ENCODE measurements at regions not wholly inside any gene's neighbourhood (a gene's known extent, or its start where the extent isn't known, plus 50 kb on each side); places are given as distances from the start of the nearest gene placed in this dataset.

- DNase-seq (ENCODE audit: extremely low read depth, insufficient read length) = no peak
- H3K4me3 ChIP-seq (replicated peaks; ENCODE audit: low read depth, low read length) = no peak overlapping the region
- no peak for TF ChIP-seq CTCF (IDR thresholded peaks at IDR 0.05; ENCODE audit: insufficient read depth, low read length, poor library complexity, severe bottlenecking)
- H3K36me3 ChIP-seq (ENCODE audit: control insufficient read depth, insufficient read depth, low read length) = no peaks in the 10 kb centered on the region
- no peaks in the 10 kb centered on the region for H3K27me3 ChIP-seq (replicated peaks; ENCODE audit: control insufficient read depth, insufficient read depth, low read length)
Observed at GRCh38 chr4:177222781-177223180, 86.9 kb upstream of the NEIL3 start.

GRCh38 chr4:177225605-177226004 lies 84.1 kb upstream of the NEIL3 start:
- TF ChIP-seq CTCF (IDR thresholded peaks at IDR 0.05; ENCODE audit: insufficient read depth, low read length, poor library complexity, severe bottlenecking) = no peak
- H3K27me3 ChIP-seq (replicated peaks; ENCODE audit: control insufficient read depth, insufficient read depth, low read length) = no peaks in the 10 kb centered on the region
- DNase-seq (ENCODE audit: extremely low read depth, insufficient read length) = no peak
- H3K36me3 ChIP-seq (ENCODE audit: control insufficient read depth, insufficient read depth, low read length) = no peaks in the 10 kb centered on the region
- no peak overlapping the region for H3K4me3 ChIP-seq (replicated peaks; ENCODE audit: low read depth, low read length)

GRCh38 chr4:177227636-177228035 lies 82.0 kb upstream of the NEIL3 start:
- no peaks in the 10 kb centered on the region for H3K36me3 ChIP-seq (ENCODE audit: control insufficient read depth, insufficient read depth, low read length)
- H3K27me3 ChIP-seq (replicated peaks; ENCODE audit: control insufficient read depth, insufficient read depth, low read length) = no peaks in the 10 kb centered on the region
- no peak overlapping the region for H3K4me3 ChIP-seq (replicated peaks; ENCODE audit: low read depth, low read length)
- no peak for TF ChIP-seq CTCF (IDR thresholded peaks at IDR 0.05; ENCODE audit: insufficient read depth, low read length, poor library complexity, severe bottlenecking)
- no peak for DNase-seq (ENCODE audit: extremely low read depth, insufficient read length)

GRCh38 chr4:177228599-177228998 lies 81.1 kb upstream of the NEIL3 start:
- Histone ChIP-seq H3K27me3 (replicated peaks; ENCODE audit: control insufficient read depth, insufficient read depth, low read length) (no peaks in the 10 kb centered on the region), H3K36me3 (ENCODE audit: control insufficient read depth, insufficient read depth, low read length) (no peaks in the 10 kb centered on the region), H3K4me3 (replicated peaks; ENCODE audit: low read depth, low read length) (no peak overlapping the region)
- no peak for TF ChIP-seq CTCF (IDR thresholded peaks at IDR 0.05; ENCODE audit: insufficient read depth, low read length, poor library complexity, severe bottlenecking)
- no peak for DNase-seq (ENCODE audit: extremely low read depth, insufficient read length)

- Histone ChIP-seq H3K4me3 (replicated peaks; ENCODE audit: low read depth, low read length) (no peak overlapping the region), H3K36me3 (ENCODE audit: control insufficient read depth, insufficient read depth, low read length) (no peaks in the 10 kb centered on the region), H3K27me3 (replicated peaks; ENCODE audit: control insufficient read depth, insufficient read depth, low read length) (no peaks in the 10 kb centered on the region)
- TF ChIP-seq CTCF (IDR thresholded peaks at IDR 0.05; ENCODE audit: insufficient read depth, low read length, poor library complexity, severe bottlenecking) = no peak
- DNase-seq (ENCODE audit: extremely low read depth, insufficient read length) = no peak
Observed at GRCh38 chr4:177229331-177229730, 80.3 kb upstream of the NEIL3 start.

GRCh38 chr4:177232473-177232872 lies 77.2 kb upstream of the NEIL3 start:
- DNase-seq (ENCODE audit: extremely low read depth, insufficient read length) = no peak
- H3K4me3 ChIP-seq (replicated peaks; ENCODE audit: low read depth, low read length) = no peak overlapping the region
- H3K36me3 ChIP-seq (ENCODE audit: control insufficient read depth, insufficient read depth, low read length) = no peaks in the 10 kb centered on the region
- TF ChIP-seq CTCF (IDR thresholded peaks at IDR 0.05; ENCODE audit: insufficient read depth, low read length, poor library complexity, severe bottlenecking) = no peak
- no peaks in the 10 kb centered on the region for H3K27me3 ChIP-seq (replicated peaks; ENCODE audit: control insufficient read depth, insufficient read depth, low read length)
